ENCODE measurements at regions not wholly inside any gene's neighbourhood (a gene's known extent, or its start where the extent isn't known, plus 50 kb on each side); places are given as distances from the start of the nearest gene placed in this dataset.

- H3K4me3 ChIP-seq (ENCODE audit: severe bottlenecking) = no peak overlapping the region
- H3K4me1 ChIP-seq (ENCODE audit: insufficient read depth, poor library complexity, severe bottlenecking) = no peaks in the 10 kb centered on the region
- no peak for TF ChIP-seq CTCF (IDR thresholded peaks at IDR 0.05; ENCODE audit: poor library complexity, severe bottlenecking)
- H3K27ac ChIP-seq (ENCODE audit: poor library complexity, severe bottlenecking) = no peak overlapping the region
- peaks cover 20% of the 10 kb centered on the region for H3K27me3 ChIP-seq (ENCODE audit: insufficient read depth, poor library complexity, severe bottlenecking)
- DNase-seq (ENCODE audit: low spot score) (no peak), ATAC-seq (ENCODE audit: low read depth) (no peak)
- H3K9me3 ChIP-seq (ENCODE audit: severe bottlenecking) = no peaks in the 10 kb centered on the region
- H3K36me3 ChIP-seq (ENCODE audit: low read depth) = no peaks in the 10 kb centered on the region
Observed at GRCh38 chr6:167462514-167463312, 137.8 kb downstream of the TTLL2 start.

- H3K4me1 ChIP-seq (ENCODE audit: insufficient read depth, poor library complexity, severe bottlenecking) = no peaks in the 10 kb centered on the region
- H3K27me3 ChIP-seq (ENCODE audit: insufficient read depth, poor library complexity, severe bottlenecking) = peaks cover 6% of the 10 kb centered on the region
- H3K36me3 ChIP-seq (ENCODE audit: low read depth) = no peaks in the 10 kb centered on the region
- H3K9me3 ChIP-seq (ENCODE audit: severe bottlenecking) = no peaks in the 10 kb centered on the region
- DNase-seq (ENCODE audit: low spot score) (no peak), ATAC-seq (ENCODE audit: low read depth) (no peak)
- no peak overlapping the region for H3K4me3 ChIP-seq (ENCODE audit: severe bottlenecking)
- TF ChIP-seq CTCF (IDR thresholded peaks at IDR 0.05; ENCODE audit: poor library complexity, severe bottlenecking) = no peak
- no peak overlapping the region for H3K27ac ChIP-seq (ENCODE audit: poor library complexity, severe bottlenecking)
Observed at GRCh38 chr6:167464177-167464576, 139.3 kb downstream of the TTLL2 start.

- ATAC-seq (ENCODE audit: low read depth) (no peak), DNase-seq (ENCODE audit: low spot score) (no peak)
- Histone ChIP-seq H3K27ac (ENCODE audit: poor library complexity, severe bottlenecking) (no peak overlapping the region), H3K4me3 (ENCODE audit: severe bottlenecking) (no peak overlapping the region), H3K9me3 (ENCODE audit: severe bottlenecking) (no peaks in the 10 kb centered on the region), H3K36me3 (ENCODE audit: low read depth) (no peaks in the 10 kb centered on the region), H3K27me3 (ENCODE audit: insufficient read depth, poor library complexity, severe bottlenecking) (no peaks in the 10 kb centered on the region), H3K4me1 (ENCODE audit: insufficient read depth, poor library complexity, severe bottlenecking) (no peaks in the 10 kb centered on the region)
- TF ChIP-seq CTCF (IDR thresholded peaks at IDR 0.05; ENCODE audit: poor library complexity, severe bottlenecking) = no peak
Observed at GRCh38 chr6:167465482-167465881, 140.6 kb downstream of the TTLL2 start.

- Histone ChIP-seq H3K4me3 (ENCODE audit: severe bottlenecking) (no peak overlapping the region), H3K4me1 (ENCODE audit: insufficient read depth, poor library complexity, severe bottlenecking) (no peaks in the 10 kb centered on the region), H3K36me3 (ENCODE audit: low read depth) (no peaks in the 10 kb centered on the region), H3K9me3 (ENCODE audit: severe bottlenecking) (no peaks in the 10 kb centered on the region), H3K27ac (ENCODE audit: poor library complexity, severe bottlenecking) (no peak overlapping the region), H3K27me3 (ENCODE audit: insufficient read depth, poor library complexity, severe bottlenecking) (no peaks in the 10 kb centered on the region)
- ATAC-seq (ENCODE audit: low read depth) = no peak
- no peak for TF ChIP-seq CTCF (IDR thresholded peaks at IDR 0.05; ENCODE audit: poor library complexity, severe bottlenecking)
- no peak for DNase-seq (ENCODE audit: low spot score)
Observed at GRCh38 chr6:167467282-167467681, 142.4 kb downstream of the TTLL2 start.

GRCh38 chr6:167467793-167468431 is 143.0 kb downstream of the TTLL2 start:
- H3K4me3 ChIP-seq (ENCODE audit: severe bottlenecking) = no peak overlapping the region
- ATAC-seq (ENCODE audit: low read depth) (no peak), DNase-seq (ENCODE audit: low spot score) (no peak)
- H3K27me3 ChIP-seq (ENCODE audit: insufficient read depth, poor library complexity, severe bottlenecking) = no peaks in the 10 kb centered on the region
- no peaks in the 10 kb centered on the region for H3K9me3 ChIP-seq (ENCODE audit: severe bottlenecking)
- H3K4me1 ChIP-seq (ENCODE audit: insufficient read depth, poor library complexity, severe bottlenecking) = no peaks in the 10 kb centered on the region
- no peaks in the 10 kb centered on the region for H3K36me3 ChIP-seq (ENCODE audit: low read depth)
- H3K27ac ChIP-seq (ENCODE audit: poor library complexity, severe bottlenecking) = no peak overlapping the region
- no peak for TF ChIP-seq CTCF (IDR thresholded peaks at IDR 0.05; ENCODE audit: poor library complexity, severe bottlenecking)

Measured in RWPE2 (cell line).